Fibroblast of lung (primary cell): ENCODE measurements at regions not wholly inside any gene's neighbourhood (a gene's known extent, or its start where the extent isn't known, plus 50 kb on each side); places are given as distances from the start of the nearest gene placed in this dataset.

Experiments
- DNase-seq, 2 donors: peaks; one replicate each; pipeline versions ENCODE4 v3.0.0 to v3.0.0-alpha.2; 2010; ENCODE audit warnings: low read depth in 2 of 2
- H2AFZ ChIP-seq: 2 replicates; pipeline ENCODE4 v1.5.1; 2012; ENCODE audit warnings: low read length, control low read depth, inconsistent platforms
- H3K27ac ChIP-seq: 2 replicates; pipeline ENCODE4 v1.5.1; 2011; ENCODE audit warnings: low read length, control low read depth; ENCODE audit not compliant: insufficient read depth
- H3K27me3 ChIP-seq: 2 replicates; pipeline ENCODE4 v1.5.1; 2011; ENCODE audit warnings: mild to moderate bottlenecking, low read length; ENCODE audit not compliant: control insufficient read depth, insufficient read depth
- H3K36me3 ChIP-seq: 2 replicates; pipeline ENCODE4 v1.5.1; 2011; ENCODE audit warnings: low read length; ENCODE audit not compliant: control insufficient read depth, insufficient read depth
- H3K4me1 ChIP-seq: 2 replicates; pipeline ENCODE4 v1.5.1; 2011; ENCODE audit warnings: low read length; ENCODE audit not compliant: control insufficient read depth, insufficient read depth; ENCODE audit errors: extremely low read depth
- H3K4me2 ChIP-seq: 2 replicates; pipeline ENCODE4 v1.5.1; 2011; ENCODE audit warnings: low read length, control low read depth; ENCODE audit not compliant: insufficient read depth; ENCODE audit errors: extremely low read depth
- H3K4me3 ChIP-seq, 4 experiments: fragments of 200-600 bp in 1 of 4; sonication (generic) in 1 of 4; replicated peaks in 1 of 4; 2 replicates each; pipeline ENCODE4 v1.5.1; 2011 to 2016; ENCODE audit warnings: low read length in 4 of 4, low read depth in 3 of 4, mild to moderate bottlenecking in 3 of 4, control low read depth in 2 of 4, inconsistent platforms in 1 of 4, mixed read lengths in 1 of 4; ENCODE audit not compliant: insufficient read depth in 1 of 4; ENCODE audit errors: control extremely low read depth in 1 of 4
- H3K79me2 ChIP-seq: 2 replicates; pipeline ENCODE4 v1.5.1; 2012; ENCODE audit warnings: mild to moderate bottlenecking, low read length, inconsistent platforms; ENCODE audit not compliant: control insufficient read depth, insufficient read depth
- H3K9ac ChIP-seq: 2 replicates; pipeline ENCODE4 v1.5.1; 2011; ENCODE audit warnings: mild to moderate bottlenecking, low read length, control low read depth; ENCODE audit not compliant: insufficient read depth
- H3K9me3 ChIP-seq: 2 replicates; pipeline ENCODE4 v1.5.1; 2012; ENCODE audit warnings: low read depth, low read length; ENCODE audit not compliant: control insufficient read depth, insufficient read depth
- H4K20me1 ChIP-seq: 2 replicates; pipeline ENCODE4 v1.5.1; 2011; ENCODE audit warnings: low read length; ENCODE audit not compliant: control insufficient read depth, insufficient read depth; ENCODE audit errors: extremely low read depth
- CTCF ChIP-seq, 2 donors: IDR thresholded peaks in 1 of 2; conservative IDR thresholded peaks in 1 of 2; 1 replicate in 1 of 2; 2 replicates in 1 of 2; pipeline ENCODE4 v1.5.1; 2011 to 2012; ENCODE audit warnings: low read length in 2 of 2, control low read depth in 1 of 2, inconsistent platforms in 1 of 2, low read depth in 1 of 2, mild to moderate bottlenecking in 1 of 2
- EZH2 ChIP-seq: IDR thresholded peaks from 2 replicates; pipeline ENCODE4 v1.5.1; 2012; ENCODE audit warnings: low read length, control low read depth, mild to moderate bottlenecking; ENCODE audit errors: missing control alignments

GRCh38 chr6:100181309-100181708 lies 187.3 kb upstream of the MCHR2 start:
- no peak overlapping the region for H3K9ac ChIP-seq

GRCh38 chr6:100179576-100179975 lies 185.6 kb upstream of the MCHR2 start:
- no peaks in the 10 kb centered on the region for H3K79me2 ChIP-seq
- H3K4me1 ChIP-seq, result peaks cover 6% of the 10 kb centered on the region
- no peak for DNase-seq
- no peaks in the 10 kb centered on the region for H3K36me3 ChIP-seq
- no peak overlapping the region for H3K4me3 ChIP-seq
- H4K20me1 ChIP-seq, result no peaks in the 10 kb centered on the region
- H3K27ac ChIP-seq, result no peak overlapping the region
- TF ChIP-seq EZH2, result no peak
- no peak for TF ChIP-seq CTCF (conservative IDR thresholded peaks at IDR 0.05 in 1 of 2, IDR thresholded peaks at IDR 0.05 in 1 of 2; ENCODE audit: low read depth in 1 of 2, low read length in 2 of 2)
- no peaks in the 10 kb centered on the region for H3K27me3 ChIP-seq
- no peak overlapping the region for H3K4me2 ChIP-seq
- H3K9ac ChIP-seq, result no peak overlapping the region
- no peaks in the 10 kb centered on the region for H3K9me3 ChIP-seq
- no peak overlapping the region for H2AFZ ChIP-seq

More at GRCh38 chr6:100181309-100181708, 187.3 kb upstream of the MCHR2 start:
- Histone ChIP-seq H3K4me3 (no peak overlapping the region), H3K36me3 (no peaks in the 10 kb centered on the region), H2AFZ (no peak overlapping the region), H4K20me1 (no peaks in the 10 kb centered on the region), H3K4me1 (peaks cover 3% of the 10 kb centered on the region), H3K9me3 (no peaks in the 10 kb centered on the region), H3K4me2 (no peak overlapping the region), H3K27ac (no peak overlapping the region), H3K27me3 (no peaks in the 10 kb centered on the region), H3K79me2 (no peaks in the 10 kb centered on the region)
- no peak for DNase-seq
- no peak for TF ChIP-seq CTCF (conservative IDR thresholded peaks at IDR 0.05 in 1 of 2, IDR thresholded peaks at IDR 0.05 in 1 of 2; ENCODE audit: low read depth in 1 of 2, low read length in 2 of 2)
- no peak for TF ChIP-seq EZH2

GRCh38 chr6:100177956-100178355 lies 183.9 kb upstream of the MCHR2 start:
- peak; percentile 5 to 25 for DNase-seq
- no peak for TF ChIP-seq EZH2
- TF ChIP-seq CTCF (conservative IDR thresholded peaks at IDR 0.05 in 1 of 2, IDR thresholded peaks at IDR 0.05 in 1 of 2; ENCODE audit: low read depth in 1 of 2, low read length in 2 of 2), result no peak
- no peak overlapping the region for H3K4me3 ChIP-seq
- peaks cover 6% of the 10 kb centered on the region for H3K4me1 ChIP-seq
- no peaks in the 10 kb centered on the region for H3K27me3 ChIP-seq
- no peaks in the 10 kb centered on the region for H3K9me3 ChIP-seq
- no peak overlapping the region for H3K4me2 ChIP-seq
- H3K27ac ChIP-seq, result no peak overlapping the region
- H3K79me2 ChIP-seq, result no peaks in the 10 kb centered on the region
- no peaks in the 10 kb centered on the region for H3K36me3 ChIP-seq
- no peaks in the 10 kb centered on the region for H4K20me1 ChIP-seq
- H2AFZ ChIP-seq, result no peak overlapping the region
- no peak overlapping the region for H3K9ac ChIP-seq
